ENCODE measurements at regions not wholly inside any gene's neighbourhood (a gene's known extent, or its start where the extent isn't known, plus 50 kb on each side); places are given as distances from the start of the nearest gene placed in this dataset.

GRCh38 chr22:47740109-47740805 lies 977.8 kb downstream of the TBC1D22A start:
- no peak for TF ChIP-seq CTCF (IDR thresholded peaks at IDR 0.05)
- TF ChIP-seq EP300 (IDR thresholded peaks at IDR 0.05): no peak
